HG02840 (cell line): ENCODE measurements at regions not wholly inside any gene's neighbourhood (a gene's known extent, or its start where the extent isn't known, plus 50 kb on each side); places are given as distances from the start of the nearest gene placed in this dataset.
"Not testable (repeated sequence)": the region's sequence is repeated elsewhere in the genome, so short reads cannot be mapped to it uniquely, and the experiment has no call there.

Source experiments
- ATAC-seq: cut with Tn5 transposase; IDR thresholded peaks from one replicate; pipeline ENCODE4 v1.9.1; 2021; ENCODE audit warnings: mild to moderate bottlenecking, moderate library complexity, moderate number of reproducible peaks; ENCODE audit not compliant: unreplicated experiment, low FRiP score

- no peak for ATAC-seq
Measured at GRCh38 chr9:109971226-109971625, 191.2 kb downstream of the PALM2AKAP2 start.

GRCh38 chr9:109972026-109972882 is 192.3 kb downstream of the PALM2AKAP2 start:
- ATAC-seq: peak; percentile 39

GRCh38 chr9:109973336-109973735 is 193.3 kb downstream of the PALM2AKAP2 start:
- ATAC-seq: no peak

GRCh38 chr9:109974143-109974917 is 194.3 kb downstream of the PALM2AKAP2 start:
- ATAC-seq: peak; percentile 81

GRCh38 chr9:109974918-109975276 is 194.9 kb downstream of the PALM2AKAP2 start:
- no peak for ATAC-seq

GRCh38 chr9:109975574-109976295 is 195.7 kb downstream of the PALM2AKAP2 start:
- no peak for ATAC-seq

GRCh38 chr9:109976303-109976702 is 196.3 kb downstream of the PALM2AKAP2 start:
- no peak for ATAC-seq

GRCh38 chr9:109977521-109977920 is 197.5 kb downstream of the PALM2AKAP2 start:
- ATAC-seq: no peak

- no peak for ATAC-seq
Measured at GRCh38 chr9:109981091-109981490, 201.1 kb downstream of the PALM2AKAP2 start.

GRCh38 chr9:109986521-109986991 is 206.6 kb downstream of the PALM2AKAP2 start:
- no peak for ATAC-seq

- no peak for ATAC-seq
Measured at GRCh38 chr9:109989296-109989695, 209.3 kb downstream of the PALM2AKAP2 start.

GRCh38 chr9:109990541-109990940 is 210.5 kb downstream of the PALM2AKAP2 start:
- ATAC-seq: no peak

GRCh38 chr9:109992293-109992692 is 212.3 kb downstream of the PALM2AKAP2 start:
- ATAC-seq: no peak

GRCh38 chr9:109993250-109993978 is 213.4 kb downstream of the PALM2AKAP2 start:
- ATAC-seq: no peak

- ATAC-seq: no peak
Measured at GRCh38 chr9:109994141-109994540, 213.8 kb downstream of the C9orf152 start.

GRCh38 chr9:109996936-109997580 is 210.9 kb downstream of the C9orf152 start:
- no peak for ATAC-seq

- no peak for ATAC-seq
Measured at GRCh38 chr9:109997682-109998081, 210.3 kb downstream of the C9orf152 start.

- not testable (repeated sequence) for ATAC-seq
Measured at GRCh38 chr9:110005521-110005920, 202.4 kb downstream of the C9orf152 start.

GRCh38 chr9:110006657-110007056 is 201.3 kb downstream of the C9orf152 start:
- no peak for ATAC-seq
